OCI-M1 (cell line): ENCODE measurements at regions not wholly inside any gene's neighbourhood (a gene's known extent, or its start where the extent isn't known, plus 50 kb on each side); places are given as distances from the start of the nearest gene placed in this dataset.
A peak's percentile ranks its signal among the peaks of the same experiment; 100 is the strongest.
"Not testable (repeated sequence)": the region's sequence is repeated elsewhere in the genome, so short reads cannot be mapped to it uniquely, and the experiment has no call there.

Source experiments
- DNase-seq: peaks from one replicate; lab custom pipeline; 2025; lab: John Stamatoyannopoulos, UW

GRCh38 chr16:75927810-75928209 lies 201.5 kb upstream of the CPHXL start:
- DNase-seq = peak; percentile 9

- no peak for DNase-seq
Measured at GRCh38 chr16:75928295-75928694, 202.0 kb upstream of the CPHXL start.

GRCh38 chr16:75929046-75929445 lies 202.8 kb upstream of the CPHXL start:
- DNase-seq = no peak

- DNase-seq = no peak
Measured at GRCh38 chr16:75931043-75931442, 204.8 kb upstream of the CPHXL start.

GRCh38 chr16:75931970-75932369 lies 205.7 kb upstream of the CPHXL start:
- DNase-seq = no peak

- DNase-seq = no peak
Measured at GRCh38 chr16:75938818-75939217, 212.5 kb upstream of the CPHXL start.

- DNase-seq = no peak
Measured at GRCh38 chr16:75942351-75942750, 216.1 kb upstream of the CPHXL start.

- DNase-seq = no peak
Measured at GRCh38 chr16:75942936-75943335, 216.6 kb upstream of the CPHXL start.

- DNase-seq = no peak
Measured at GRCh38 chr16:75943705-75944514, 217.6 kb upstream of the CPHXL start.

- no peak for DNase-seq
Measured at GRCh38 chr16:75945916-75946457, 219.7 kb upstream of the CPHXL start.

GRCh38 chr16:75947626-75948239 lies 221.4 kb upstream of the CPHXL start:
- DNase-seq = no peak

GRCh38 chr16:75948441-75948840 lies 222.2 kb upstream of the CPHXL start:
- DNase-seq = no peak

GRCh38 chr16:75948886-75949285 lies 222.6 kb upstream of the CPHXL start:
- no peak for DNase-seq

GRCh38 chr16:75952124-75952523 lies 225.8 kb upstream of the CPHXL start:
- DNase-seq = no peak

- no peak for DNase-seq
Measured at GRCh38 chr16:75957870-75958269, 231.6 kb upstream of the CPHXL start.

GRCh38 chr16:75965504-75966374 lies 239.4 kb upstream of the CPHXL start:
- DNase-seq = no peak

- DNase-seq = not testable (repeated sequence)
Measured at GRCh38 chr16:75969120-75969519, 242.8 kb upstream of the CPHXL start.

GRCh38 chr16:75971334-75971733 lies 245.0 kb upstream of the CPHXL start:
- DNase-seq = no peak

GRCh38 chr16:75983296-75983695 lies 257.0 kb upstream of the CPHXL start:
- no peak for DNase-seq

- DNase-seq = no peak
Measured at GRCh38 chr16:75983741-75984381, 257.6 kb upstream of the CPHXL start.

- DNase-seq = no peak
Measured at GRCh38 chr16:75987323-75987722, 261.0 kb upstream of the CPHXL start.

GRCh38 chr16:75996491-75996890 lies 270.2 kb upstream of the CPHXL start:
- no peak for DNase-seq
